H9 (cell line): ENCODE measurements at regions not wholly inside any gene's neighbourhood (a gene's known extent, or its start where the extent isn't known, plus 50 kb on each side); places are given as distances from the start of the nearest gene placed in this dataset.

ENCODE experiments used
- DNase-seq: peaks from one replicate; pipeline ENCODE4 v3.0.0-alpha.2; 2017
- H2AFZ ChIP-seq: one replicate; pipeline ENCODE4 v1.6.1; 2013; ENCODE audit warnings: mild to moderate bottlenecking, low read length, control low read depth, moderate library complexity
- H2AK5ac ChIP-seq: 2 replicates; pipeline ENCODE4 v1.6.1; 2013; ENCODE audit warnings: low read length, control low read depth, mixed read lengths; ENCODE audit not compliant: insufficient read length
- H2BK120ac ChIP-seq: one replicate; pipeline ENCODE4 v1.6.1; 2013; ENCODE audit warnings: low read depth, mild to moderate bottlenecking, low read length, control low read depth, inconsistent platforms; ENCODE audit not compliant: poor library complexity, severe bottlenecking
- H2BK12ac ChIP-seq: 2 replicates; pipeline ENCODE4 v1.6.1; 2013; ENCODE audit warnings: low read length, control low read depth, mixed read lengths, low read depth; ENCODE audit not compliant: insufficient read length
- H2BK15ac ChIP-seq: 2 replicates; pipeline ENCODE4 v1.6.1; 2013; ENCODE audit warnings: low read depth, low read length, control low read depth
- H2BK20ac ChIP-seq: one replicate; pipeline ENCODE4 v1.6.1; 2013; ENCODE audit warnings: low read depth, mild to moderate bottlenecking, low read length, control low read depth, inconsistent platforms; ENCODE audit not compliant: poor library complexity, severe bottlenecking
- H2BK5ac ChIP-seq: 2 replicates; pipeline ENCODE4 v1.6.1; 2013; ENCODE audit warnings: low read length, control low read depth, mixed read lengths; ENCODE audit not compliant: insufficient read length
- H3K14ac ChIP-seq: 2 replicates; pipeline ENCODE4 v1.6.1; 2013; ENCODE audit warnings: low read length, control low read depth; ENCODE audit not compliant: insufficient read depth
- H3K18ac ChIP-seq: 2 replicates; pipeline ENCODE4 v1.6.1; 2013; ENCODE audit warnings: low read depth, mild to moderate bottlenecking, mixed read lengths, low read length, control low read depth; ENCODE audit not compliant: insufficient read length
- H3K23ac ChIP-seq: 2 replicates; pipeline ENCODE4 v1.6.1; 2013; ENCODE audit warnings: low read length, control low read depth, mixed read lengths, low read depth; ENCODE audit not compliant: insufficient read length
- H3K23me2 ChIP-seq: 2 replicates; pipeline ENCODE4 v1.6.1; 2013; ENCODE audit warnings: low read depth, mild to moderate bottlenecking, mixed read lengths, low read length, control low read depth; ENCODE audit not compliant: insufficient read length, poor library complexity, severe bottlenecking
- H3K27ac ChIP-seq: 2 replicates; pipeline ENCODE4 v1.5.1; 2013; ENCODE audit warnings: low read length, control low read depth, mixed read lengths, low read depth; ENCODE audit not compliant: insufficient read length
- H3K27me3 ChIP-seq: 2 replicates; pipeline ENCODE4 v1.6.1; 2013; ENCODE audit warnings: low read length, control low read depth, inconsistent platforms; ENCODE audit not compliant: insufficient read depth
- H3K4ac ChIP-seq: 2 replicates; pipeline ENCODE4 v1.6.1; 2013; ENCODE audit warnings: low read depth, mild to moderate bottlenecking, control low read depth, inconsistent platforms, low read length, moderate library complexity
- H3K4me1 ChIP-seq: 2 replicates; pipeline ENCODE4 v1.6.1; 2013; ENCODE audit warnings: low read length, control low read depth, inconsistent platforms; ENCODE audit not compliant: insufficient read depth
- H3K4me2 ChIP-seq: 2 replicates; pipeline ENCODE4 v1.6.1; 2013; ENCODE audit warnings: low read length, control low read depth, mixed read lengths; ENCODE audit not compliant: insufficient read length, insufficient read depth
- H3K56ac ChIP-seq: 2 replicates; pipeline ENCODE4 v1.6.1; 2013; ENCODE audit warnings: low read depth, mild to moderate bottlenecking, mixed read lengths, low read length, control low read depth; ENCODE audit not compliant: insufficient read length
- H3K79me1 ChIP-seq: 2 replicates; pipeline ENCODE4 v1.6.1; 2013; ENCODE audit warnings: low read depth, mild to moderate bottlenecking, moderate library complexity, low read length, control low read depth, inconsistent platforms; ENCODE audit not compliant: insufficient read depth, poor library complexity, severe bottlenecking
- H3K79me2 ChIP-seq: 2 replicates; pipeline ENCODE4 v1.6.1; 2013; ENCODE audit warnings: low read length, control low read depth, inconsistent platforms; ENCODE audit not compliant: insufficient read depth
- H3K9ac ChIP-seq: 2 replicates; pipeline ENCODE4 v1.6.1; 2013; ENCODE audit warnings: low read length, control low read depth, mixed read lengths; ENCODE audit not compliant: insufficient read length; ENCODE audit errors: extremely low read depth
- H3K9me3 ChIP-seq: one replicate; pipeline ENCODE4 v1.6.1; 2013; ENCODE audit warnings: low read depth, low read length, inconsistent platforms; ENCODE audit not compliant: control insufficient read depth
- H3T11ph ChIP-seq: one replicate; pipeline ENCODE4 v1.6.1; 2013; ENCODE audit warnings: mild to moderate bottlenecking, low read length, control low read depth, inconsistent platforms
- H4K20me1 ChIP-seq: one replicate; pipeline ENCODE4 v1.6.1; 2013; ENCODE audit not compliant: control insufficient read depth, insufficient read length, insufficient read depth
- H4K5ac ChIP-seq: 2 replicates; pipeline ENCODE4 v1.6.1; 2013; ENCODE audit warnings: low read depth, mild to moderate bottlenecking, mixed read lengths, low read length, control low read depth; ENCODE audit not compliant: insufficient read length
- H4K8ac ChIP-seq: replicated peaks from 2 replicates; pipeline ENCODE4 v1.6.1; 2013; ENCODE audit warnings: low read length, control low read depth, mixed read lengths, low read depth; ENCODE audit not compliant: insufficient read length
- H4K91ac ChIP-seq: 2 replicates; pipeline ENCODE4 v1.6.1; 2013; ENCODE audit warnings: low read depth, mild to moderate bottlenecking, moderate library complexity, mixed read lengths, low read length, control low read depth; ENCODE audit not compliant: insufficient read length
- H3K27ac Mint-ChIP-seq, 3 experiments: 2 replicates in 2 of 3; 3 replicates in 1 of 3; pipeline ENCODE4 v1.8.0; 2020 to 2021; ENCODE audit warnings: mixed read lengths in 3 of 3, mild to moderate bottlenecking in 1 of 3, moderate library complexity in 1 of 3
- H3K27me3 Mint-ChIP-seq: 2 replicates; pipeline ENCODE4 v1.8.0; 2021; ENCODE audit warnings: low read depth, mild to moderate bottlenecking, moderate library complexity, mixed read lengths
- H3K36me3 Mint-ChIP-seq, 3 experiments: 2 replicates in 2 of 3; 3 replicates in 1 of 3; pipeline ENCODE4 v1.8.0; 2020 to 2021; ENCODE audit warnings: low read depth in 3 of 3, mixed read lengths in 3 of 3; ENCODE audit not compliant: insufficient read depth in 1 of 3
- H3K4me1 Mint-ChIP-seq, 2 experiments: 2 replicates each; pipeline ENCODE4 v1.8.0; 2020; ENCODE audit warnings: mixed read lengths in 2 of 2
- H3K4me3 Mint-ChIP-seq, 2 experiments: 2 replicates in 1 of 2; 3 replicates in 1 of 2; pipeline ENCODE4 v1.8.0; 2020 to 2021; ENCODE audit warnings: mild to moderate bottlenecking in 2 of 2, mixed read lengths in 2 of 2, moderate library complexity in 1 of 2
- H3K9me3 Mint-ChIP-seq, 2 experiments: 2 replicates in 1 of 2; 3 replicates in 1 of 2; pipeline ENCODE4 v1.8.0; 2020; ENCODE audit warnings: mild to moderate bottlenecking in 2 of 2, mixed read lengths in 2 of 2, moderate library complexity in 1 of 2
- CTCF ChIP-seq: fragments of 200-600 bp; sonication (generic); conservative IDR thresholded peaks from 3 replicates; pipeline ENCODE4 v1.8.0; 2021; ENCODE audit warnings: antibody characterized with exemption, mild to moderate bottlenecking
- WGBS: extraction: QIAGEN DNeasy Blood & Tissue Kit; methylation state at CpG from one replicate; pipeline ENCODE4 v1.1.7; 2013; ENCODE audit warnings: missing lambda C conversion rate, low lambda C conversion rate, mixed read lengths; ENCODE audit not compliant: insufficient read length; ENCODE audit errors: extremely low coverage; 5-methylcytosine and 5-hydroxymethylcytosine counted together

DNA sequence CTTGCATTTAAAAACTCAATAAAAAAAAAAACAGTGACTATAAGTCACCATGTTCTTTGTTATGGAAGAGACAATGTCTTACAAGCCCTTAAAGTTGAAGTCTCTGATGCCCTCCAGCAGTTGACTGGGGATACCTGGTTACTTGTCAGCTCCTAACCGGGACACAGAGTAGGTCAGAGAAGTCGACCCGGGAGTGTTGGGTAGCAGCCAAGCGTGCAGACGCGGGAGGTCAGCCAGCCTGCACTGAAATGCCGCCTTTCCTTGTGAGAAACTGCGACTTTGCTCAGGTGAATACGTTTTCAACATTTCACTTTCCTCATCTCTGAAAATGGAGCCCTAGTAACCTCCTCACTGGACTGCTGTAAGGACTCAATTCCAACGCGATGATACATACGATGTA lies 81.8 kb downstream of the F11 start:
- Histone ChIP-seq H2BK120ac (no peak overlapping the region), H4K8ac (no peak overlapping the region), H3K4me2 (no peak overlapping the region), H2AFZ (no peak overlapping the region), H3K27ac (no peak overlapping the region), H3K14ac (no peak overlapping the region), H3K4ac (no peak overlapping the region), H2BK20ac (no peak overlapping the region), H3T11ph (no peak overlapping the region), H4K20me1 (no peaks in the 10 kb centered on the region), H2BK15ac (no peak overlapping the region), H3K79me1 (no peaks in the 10 kb centered on the region), H2BK12ac (no peak overlapping the region), H3K9me3 (no peaks in the 10 kb centered on the region), H3K56ac (no peak overlapping the region), H3K27me3 (peaks cover 36% of the 10 kb centered on the region; the same call in 1 of the 2 replicates), H3K18ac (no peak overlapping the region), H3K23me2 (no peaks in the 10 kb centered on the region), H2BK5ac (no peak overlapping the region), H4K91ac (no peak overlapping the region), H2AK5ac (no peak overlapping the region), H4K5ac (no peak overlapping the region), H3K4me1 (peaks cover 2% of the 10 kb centered on the region; the same call in 1 of the 2 replicates), H3K79me2 (no peaks in the 10 kb centered on the region), H3K23ac (no peak overlapping the region), H3K9ac (no peak overlapping the region)
- Mint-ChIP-seq H3K36me3 (no peaks in the 10 kb centered on the region), H3K9me3 (no peaks in the 10 kb centered on the region; a peak in 2 of 5 replicates), H3K27me3 (peaks cover 96% of the 10 kb centered on the region), H3K27ac (no peak overlapping the region), H3K4me3 (no peak overlapping the region), H3K4me1 (peaks cover 11 to 17% of the 10 kb centered on the region in 2 experiments)
- TF ChIP-seq CTCF = no peak
- WGBS = no CpG with 5 or more reads among the region's 12 CpGs
- DNase-seq = no peak
